ENCODE measurements at regions not wholly inside any gene's neighbourhood (a gene's known extent, or its start where the extent isn't known, plus 50 kb on each side); places are given as distances from the start of the nearest gene placed in this dataset.

GRCh38 chr3:1955750-1956149, 142.9 kb upstream of the CNTN4 start:
- FAIRE-seq: no peak

- no peak for FAIRE-seq
These were observed 138.2 kb upstream of the CNTN4 start for GRCh38 chr3:1960506-1960905.

GRCh38 chr3:1962396-1963088, 136.1 kb upstream of the CNTN4 start:
- FAIRE-seq: no peak

- no peak for FAIRE-seq
These were observed 134.8 kb upstream of the CNTN4 start for GRCh38 chr3:1963896-1964295.

GRCh38 chr3:1967525-1967924, 131.1 kb upstream of the CNTN4 start:
- no peak for FAIRE-seq

DNA sequence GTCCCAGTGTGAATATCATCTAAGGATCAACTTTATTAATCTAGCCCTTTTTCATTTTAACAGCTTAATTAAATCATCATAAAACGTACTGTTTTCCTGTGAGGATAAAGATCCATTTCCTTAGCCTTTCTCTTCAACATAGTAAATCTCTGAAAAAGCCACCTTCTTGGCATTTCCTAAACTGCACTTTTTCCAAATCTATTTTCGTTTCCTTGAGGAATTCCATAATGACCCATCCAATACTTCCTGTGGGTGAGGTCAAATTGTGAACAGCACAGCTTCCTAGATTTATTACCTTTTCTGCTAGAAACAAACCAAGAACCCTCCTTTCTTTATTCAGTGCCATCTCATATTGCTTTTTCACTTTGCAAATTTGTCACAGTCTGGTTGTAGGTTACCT, 129.4 kb upstream of the CNTN4 start:
- FAIRE-seq: no peak

DNA sequence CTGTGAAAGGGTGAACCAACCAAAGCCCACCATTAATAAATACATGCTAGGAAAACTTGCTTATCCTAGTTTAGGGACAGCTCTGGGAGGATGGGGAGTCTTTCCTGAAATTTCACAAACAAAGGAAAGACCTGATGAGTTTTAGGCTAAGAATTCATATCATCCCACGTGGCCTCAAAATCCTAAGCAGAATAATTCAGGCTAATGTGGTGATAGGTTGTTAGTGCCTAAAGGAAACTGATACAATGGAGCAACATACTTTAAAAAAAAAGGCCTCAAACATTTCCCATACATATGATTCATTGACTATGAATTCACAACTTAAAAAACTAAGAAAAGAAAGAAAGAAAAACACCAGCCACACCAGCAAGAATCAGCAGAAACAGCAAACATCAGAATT, 126.9 kb upstream of the CNTN4 start:
- no peak for FAIRE-seq

DNA sequence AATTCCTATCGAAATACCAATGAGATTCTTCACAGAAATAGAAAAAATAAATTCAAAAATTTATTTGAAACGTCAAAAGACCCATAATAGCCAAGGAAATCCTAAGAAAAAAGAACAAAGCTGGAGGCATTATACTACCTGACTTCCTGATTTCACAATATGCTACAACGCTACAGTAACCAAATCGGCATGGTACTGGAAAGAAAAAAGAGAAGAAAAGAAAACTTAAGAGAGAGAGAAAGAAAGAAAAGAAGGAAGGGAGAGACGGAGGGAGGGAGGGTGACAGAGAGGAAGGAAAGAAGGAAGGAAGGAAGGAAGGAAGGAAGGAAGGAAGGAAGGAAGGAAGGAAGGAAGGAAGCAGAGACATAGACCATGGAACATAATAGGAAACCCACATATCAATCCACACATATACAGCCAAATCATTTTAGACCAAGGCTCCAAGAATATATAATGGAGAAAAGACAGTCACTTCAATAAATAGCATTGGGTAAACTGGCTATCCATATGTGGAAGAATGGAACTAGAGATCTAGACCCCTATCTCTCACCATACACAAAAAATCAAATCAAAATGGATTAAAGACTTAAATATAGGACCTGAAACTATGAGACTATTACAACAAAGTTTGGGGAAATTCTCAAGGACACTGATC, 118.6 kb upstream of the CNTN4 start:
- FAIRE-seq: no peak

- FAIRE-seq: no peak
These were observed 110.7 kb upstream of the CNTN4 start for GRCh38 chr3:1987980-1988379.

- no peak for FAIRE-seq
These were observed 99.9 kb upstream of the CNTN4 start for GRCh38 chr3:1998739-1999138.

GRCh38 chr3:2001306-2002108, 97.2 kb upstream of the CNTN4 start:
- peak; percentile 24 for FAIRE-seq

DNA sequence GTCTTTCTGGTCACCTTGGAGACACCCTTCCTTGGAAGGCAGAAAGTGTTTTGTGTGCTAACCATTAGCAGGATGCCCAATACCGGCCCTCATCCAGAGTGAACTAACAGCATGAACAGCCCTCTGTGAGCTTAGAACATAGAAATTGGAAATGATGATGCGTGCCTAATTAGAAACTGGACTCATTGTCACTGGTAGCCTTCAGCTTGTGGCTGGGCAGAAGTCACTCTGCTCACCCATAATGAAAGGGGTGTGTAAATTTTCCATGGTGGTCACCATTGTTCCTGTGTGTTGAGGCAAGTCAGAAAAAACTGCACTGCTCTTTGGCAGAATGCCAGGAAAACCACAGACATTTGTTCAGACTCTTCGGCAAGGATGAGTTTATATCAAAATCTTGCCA, 74.7 kb upstream of the CNTN4 start:
- no peak for FAIRE-seq

- FAIRE-seq: no peak
These were observed 74.0 kb upstream of the CNTN4 start for GRCh38 chr3:2024713-2025112.

GRCh38 chr3:2029559-2029958, 69.1 kb upstream of the CNTN4 start:
- FAIRE-seq: no peak

GRCh38 chr3:2036076-2036475, 62.6 kb upstream of the CNTN4 start:
- no peak for FAIRE-seq

DNA sequence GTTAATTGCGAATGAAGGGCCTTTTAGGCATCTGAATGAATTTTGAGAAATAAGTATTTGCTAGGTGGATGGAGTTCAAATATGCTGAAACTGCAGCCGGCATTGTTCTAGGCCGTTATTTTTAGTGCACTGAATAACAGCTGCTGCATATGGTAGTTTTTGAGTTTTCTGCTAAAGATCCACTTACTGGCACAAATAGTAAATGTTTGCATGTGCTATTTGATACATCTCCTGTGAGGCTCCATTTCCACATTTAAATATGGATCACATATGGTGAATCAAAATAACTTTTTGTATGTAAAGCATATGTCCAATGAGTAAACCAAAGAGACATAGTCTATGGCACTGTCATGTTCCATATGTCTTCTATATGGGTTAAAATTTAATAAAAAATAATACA, 56.7 kb upstream of the CNTN4 start:
- no peak for FAIRE-seq

All from colon (tissue), 2 donors.